H9 (cell line): ENCODE measurements at regions not wholly inside any gene's neighbourhood (a gene's known extent, or its start where the extent isn't known, plus 50 kb on each side); places are given as distances from the start of the nearest gene placed in this dataset.

Source experiments
- DNase-seq: peaks from one replicate; pipeline ENCODE4 v3.0.0-alpha.2; 2017
- H2AFZ ChIP-seq: one replicate; pipeline ENCODE4 v1.6.1; 2013; ENCODE audit warnings: mild to moderate bottlenecking, low read length, control low read depth, moderate library complexity
- H2AK5ac ChIP-seq: 2 replicates; pipeline ENCODE4 v1.6.1; 2013; ENCODE audit warnings: low read length, control low read depth, mixed read lengths; ENCODE audit not compliant: insufficient read length
- H2BK120ac ChIP-seq: one replicate; pipeline ENCODE4 v1.6.1; 2013; ENCODE audit warnings: low read depth, mild to moderate bottlenecking, low read length, control low read depth, inconsistent platforms; ENCODE audit not compliant: poor library complexity, severe bottlenecking
- H2BK12ac ChIP-seq: 2 replicates; pipeline ENCODE4 v1.6.1; 2013; ENCODE audit warnings: low read length, control low read depth, mixed read lengths, low read depth; ENCODE audit not compliant: insufficient read length
- H2BK15ac ChIP-seq: 2 replicates; pipeline ENCODE4 v1.6.1; 2013; ENCODE audit warnings: low read depth, low read length, control low read depth
- H2BK20ac ChIP-seq: one replicate; pipeline ENCODE4 v1.6.1; 2013; ENCODE audit warnings: low read depth, mild to moderate bottlenecking, low read length, control low read depth, inconsistent platforms; ENCODE audit not compliant: poor library complexity, severe bottlenecking
- H2BK5ac ChIP-seq: 2 replicates; pipeline ENCODE4 v1.6.1; 2013; ENCODE audit warnings: low read length, control low read depth, mixed read lengths; ENCODE audit not compliant: insufficient read length
- H3K14ac ChIP-seq: 2 replicates; pipeline ENCODE4 v1.6.1; 2013; ENCODE audit warnings: low read length, control low read depth; ENCODE audit not compliant: insufficient read depth
- H3K18ac ChIP-seq: 2 replicates; pipeline ENCODE4 v1.6.1; 2013; ENCODE audit warnings: low read depth, mild to moderate bottlenecking, mixed read lengths, low read length, control low read depth; ENCODE audit not compliant: insufficient read length
- H3K23ac ChIP-seq: 2 replicates; pipeline ENCODE4 v1.6.1; 2013; ENCODE audit warnings: low read length, control low read depth, mixed read lengths, low read depth; ENCODE audit not compliant: insufficient read length
- H3K23me2 ChIP-seq: 2 replicates; pipeline ENCODE4 v1.6.1; 2013; ENCODE audit warnings: low read depth, mild to moderate bottlenecking, mixed read lengths, low read length, control low read depth; ENCODE audit not compliant: insufficient read length, poor library complexity, severe bottlenecking
- H3K27ac ChIP-seq: 2 replicates; pipeline ENCODE4 v1.5.1; 2013; ENCODE audit warnings: low read length, control low read depth, mixed read lengths, low read depth; ENCODE audit not compliant: insufficient read length
- H3K27me3 ChIP-seq: 2 replicates; pipeline ENCODE4 v1.6.1; 2013; ENCODE audit warnings: low read length, control low read depth, inconsistent platforms; ENCODE audit not compliant: insufficient read depth
- H3K4ac ChIP-seq: 2 replicates; pipeline ENCODE4 v1.6.1; 2013; ENCODE audit warnings: low read depth, mild to moderate bottlenecking, control low read depth, inconsistent platforms, low read length, moderate library complexity
- H3K4me1 ChIP-seq: 2 replicates; pipeline ENCODE4 v1.6.1; 2013; ENCODE audit warnings: low read length, control low read depth, inconsistent platforms; ENCODE audit not compliant: insufficient read depth
- H3K4me2 ChIP-seq: 2 replicates; pipeline ENCODE4 v1.6.1; 2013; ENCODE audit warnings: low read length, control low read depth, mixed read lengths; ENCODE audit not compliant: insufficient read length, insufficient read depth
- H3K56ac ChIP-seq: 2 replicates; pipeline ENCODE4 v1.6.1; 2013; ENCODE audit warnings: low read depth, mild to moderate bottlenecking, mixed read lengths, low read length, control low read depth; ENCODE audit not compliant: insufficient read length
- H3K79me1 ChIP-seq: 2 replicates; pipeline ENCODE4 v1.6.1; 2013; ENCODE audit warnings: low read depth, mild to moderate bottlenecking, moderate library complexity, low read length, control low read depth, inconsistent platforms; ENCODE audit not compliant: insufficient read depth, poor library complexity, severe bottlenecking
- H3K79me2 ChIP-seq: 2 replicates; pipeline ENCODE4 v1.6.1; 2013; ENCODE audit warnings: low read length, control low read depth, inconsistent platforms; ENCODE audit not compliant: insufficient read depth
- H3K9ac ChIP-seq: 2 replicates; pipeline ENCODE4 v1.6.1; 2013; ENCODE audit warnings: low read length, control low read depth, mixed read lengths; ENCODE audit not compliant: insufficient read length; ENCODE audit errors: extremely low read depth
- H3K9me3 ChIP-seq: one replicate; pipeline ENCODE4 v1.6.1; 2013; ENCODE audit warnings: low read depth, low read length, inconsistent platforms; ENCODE audit not compliant: control insufficient read depth
- H3T11ph ChIP-seq: one replicate; pipeline ENCODE4 v1.6.1; 2013; ENCODE audit warnings: mild to moderate bottlenecking, low read length, control low read depth, inconsistent platforms
- H4K20me1 ChIP-seq: one replicate; pipeline ENCODE4 v1.6.1; 2013; ENCODE audit not compliant: control insufficient read depth, insufficient read length, insufficient read depth
- H4K5ac ChIP-seq: 2 replicates; pipeline ENCODE4 v1.6.1; 2013; ENCODE audit warnings: low read depth, mild to moderate bottlenecking, mixed read lengths, low read length, control low read depth; ENCODE audit not compliant: insufficient read length
- H4K8ac ChIP-seq: replicated peaks from 2 replicates; pipeline ENCODE4 v1.6.1; 2013; ENCODE audit warnings: low read length, control low read depth, mixed read lengths, low read depth; ENCODE audit not compliant: insufficient read length
- H4K91ac ChIP-seq: 2 replicates; pipeline ENCODE4 v1.6.1; 2013; ENCODE audit warnings: low read depth, mild to moderate bottlenecking, moderate library complexity, mixed read lengths, low read length, control low read depth; ENCODE audit not compliant: insufficient read length
- H3K27ac Mint-ChIP-seq, 3 experiments: 2 replicates in 2 of 3; 3 replicates in 1 of 3; pipeline ENCODE4 v1.8.0; 2020 to 2021; ENCODE audit warnings: mixed read lengths in 3 of 3, mild to moderate bottlenecking in 1 of 3, moderate library complexity in 1 of 3
- H3K27me3 Mint-ChIP-seq: 2 replicates; pipeline ENCODE4 v1.8.0; 2021; ENCODE audit warnings: low read depth, mild to moderate bottlenecking, moderate library complexity, mixed read lengths
- H3K36me3 Mint-ChIP-seq, 3 experiments: 2 replicates in 2 of 3; 3 replicates in 1 of 3; pipeline ENCODE4 v1.8.0; 2020 to 2021; ENCODE audit warnings: low read depth in 3 of 3, mixed read lengths in 3 of 3; ENCODE audit not compliant: insufficient read depth in 1 of 3
- H3K4me1 Mint-ChIP-seq, 2 experiments: 2 replicates each; pipeline ENCODE4 v1.8.0; 2020; ENCODE audit warnings: mixed read lengths in 2 of 2
- H3K4me3 Mint-ChIP-seq, 2 experiments: 2 replicates in 1 of 2; 3 replicates in 1 of 2; pipeline ENCODE4 v1.8.0; 2020 to 2021; ENCODE audit warnings: mild to moderate bottlenecking in 2 of 2, mixed read lengths in 2 of 2, moderate library complexity in 1 of 2
- H3K9me3 Mint-ChIP-seq, 2 experiments: 2 replicates in 1 of 2; 3 replicates in 1 of 2; pipeline ENCODE4 v1.8.0; 2020; ENCODE audit warnings: mild to moderate bottlenecking in 2 of 2, mixed read lengths in 2 of 2, moderate library complexity in 1 of 2
- CTCF ChIP-seq: fragments of 200-600 bp; sonication (generic); conservative IDR thresholded peaks from 3 replicates; pipeline ENCODE4 v1.8.0; 2021; ENCODE audit warnings: antibody characterized with exemption, mild to moderate bottlenecking
- WGBS: extraction: QIAGEN DNeasy Blood & Tissue Kit; methylation state at CpG from one replicate; pipeline ENCODE4 v1.1.7; 2013; ENCODE audit warnings: missing lambda C conversion rate, low lambda C conversion rate, mixed read lengths; ENCODE audit not compliant: insufficient read length; ENCODE audit errors: extremely low coverage; 5-methylcytosine and 5-hydroxymethylcytosine counted together

GRCh38 chr11:115930291-115930690, 426.1 kb upstream of the CADM1 start:
- Histone ChIP-seq H3K27me3 (no peaks in the 10 kb centered on the region), H3K27ac (no peak overlapping the region), H3K14ac (no peak overlapping the region), H2BK5ac (no peak overlapping the region), H2BK20ac (no peak overlapping the region), H2AFZ (no peak overlapping the region), H2BK120ac (no peak overlapping the region), H3K4ac (no peak overlapping the region), H2AK5ac (no peak overlapping the region), H3K18ac (no peak overlapping the region), H3K9me3 (no peaks in the 10 kb centered on the region), H2BK15ac (no peak overlapping the region), H2BK12ac (no peak overlapping the region), H3K23ac (no peak overlapping the region), H3T11ph (no peak overlapping the region), H3K4me2 (no peak overlapping the region), H3K23me2 (no peaks in the 10 kb centered on the region), H4K20me1 (no peaks in the 10 kb centered on the region), H3K4me1 (peaks cover 12% of the 10 kb centered on the region; the same call in 1 of the 2 replicates), H4K5ac (no peak overlapping the region), H3K56ac (no peak overlapping the region), H3K79me2 (no peaks in the 10 kb centered on the region), H3K79me1 (no peaks in the 10 kb centered on the region), H4K8ac (no peak overlapping the region), H4K91ac (no peak overlapping the region), H3K9ac (no peak overlapping the region)
- no peak for TF ChIP-seq CTCF
- Mint-ChIP-seq H3K4me1 (peaks cover 17 to 24% of the 10 kb centered on the region in 2 experiments), H3K27me3 (peaks cover 49% of the 10 kb centered on the region), H3K9me3 (no peaks in the 10 kb centered on the region), H3K27ac (no peak overlapping the region), H3K36me3 (no peaks in the 10 kb centered on the region; a peak in 1 of 7 replicates), H3K4me3 (no peak overlapping the region)
- no peak for DNase-seq
- no CpG with 5 or more reads among the region's 2 CpGs for WGBS
